ENCODE measurements at regions not wholly inside any gene's neighbourhood (a gene's known extent, or its start where the extent isn't known, plus 50 kb on each side); places are given as distances from the start of the nearest gene placed in this dataset.

DNA sequence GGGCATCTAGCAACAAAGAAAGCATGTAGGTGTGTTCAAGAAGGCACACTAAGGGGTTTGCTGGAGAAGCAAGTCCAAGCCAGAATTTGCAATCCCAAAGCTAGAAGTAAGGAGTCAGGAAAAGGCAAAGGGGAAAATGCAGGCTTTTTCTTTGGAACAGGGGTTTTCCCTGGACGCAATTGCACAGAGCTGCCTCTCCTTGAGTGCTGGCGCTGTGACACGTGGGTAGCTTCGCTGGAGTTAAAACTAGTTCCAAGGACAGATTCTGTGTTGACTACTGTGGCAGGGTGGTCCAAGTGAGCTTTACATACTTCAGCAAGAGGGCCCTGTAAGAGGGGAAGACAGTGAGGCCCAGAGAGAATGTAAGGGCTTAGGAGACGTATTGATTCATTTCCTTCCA lies 277.1 kb downstream of the ADGRA3 start:
- TF ChIP-seq, protein P1, sequence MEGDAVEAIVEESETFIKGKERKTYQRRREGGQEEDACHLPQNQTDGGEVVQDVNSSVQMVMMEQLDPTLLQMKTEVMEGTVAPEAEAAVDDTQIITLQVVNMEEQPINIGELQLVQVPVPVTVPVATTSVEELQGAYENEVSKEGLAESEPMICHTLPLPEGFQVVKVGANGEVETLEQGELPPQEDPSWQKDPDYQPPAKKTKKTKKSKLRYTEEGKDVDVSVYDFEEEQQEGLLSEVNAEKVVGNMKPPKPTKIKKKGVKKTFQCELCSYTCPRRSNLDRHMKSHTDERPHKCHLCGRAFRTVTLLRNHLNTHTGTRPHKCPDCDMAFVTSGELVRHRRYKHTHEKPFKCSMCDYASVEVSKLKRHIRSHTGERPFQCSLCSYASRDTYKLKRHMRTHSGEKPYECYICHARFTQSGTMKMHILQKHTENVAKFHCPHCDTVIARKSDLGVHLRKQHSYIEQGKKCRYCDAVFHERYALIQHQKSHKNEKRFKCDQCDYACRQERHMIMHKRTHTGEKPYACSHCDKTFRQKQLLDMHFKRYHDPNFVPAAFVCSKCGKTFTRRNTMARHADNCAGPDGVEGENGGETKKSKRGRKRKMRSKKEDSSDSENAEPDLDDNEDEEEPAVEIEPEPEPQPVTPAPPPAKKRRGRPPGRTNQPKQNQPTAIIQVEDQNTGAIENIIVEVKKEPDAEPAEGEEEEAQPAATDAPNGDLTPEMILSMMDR (conservative IDR thresholded peaks at IDR 0.05): peak; percentile 31; the same call in 1 of the 2 replicates
- no peak for TF ChIP-seq EZH2 (IDR thresholded peaks at IDR 0.05; ENCODE audit: low read depth)

Data from PC-9 (cell line).